Transverse colon (tissue), 4 donors: ENCODE measurements at regions not wholly inside any gene's neighbourhood (a gene's known extent, or its start where the extent isn't known, plus 50 kb on each side); places are given as distances from the start of the nearest gene placed in this dataset.

Source experiments
- DNase-seq: peaks from one replicate; pipeline ENCODE4 v3.0.0-alpha.2; 2019
- H3K27ac ChIP-seq, 4 donors: fragments of 200-600 bp; sonication (generic); 2 replicates each; pipeline ENCODE4 v1.5.1; 2016 to 2018; ENCODE audit warnings: inconsistent platforms in 4 of 4
- H3K27me3 ChIP-seq: fragments of 200-600 bp; sonication (generic); 2 replicates; pipeline ENCODE4 v1.5.1; 2017; ENCODE audit warnings: inconsistent platforms
- H3K36me3 ChIP-seq, 4 donors: fragments of 200-600 bp; sonication (generic); 2 replicates each; pipeline ENCODE4 v1.5.1; 2017 to 2019; ENCODE audit warnings: inconsistent platforms in 4 of 4
- H3K4me1 ChIP-seq, 4 donors: fragments of 200-600 bp; sonication (generic); 2 replicates each; pipeline ENCODE4 v1.5.1; 2017 to 2020; ENCODE audit warnings: inconsistent platforms in 4 of 4
- H3K4me3 ChIP-seq, 4 donors: fragments of 200-600 bp; sonication (generic); 1 replicate in 1 of 4; 2 replicates in 3 of 4; pipeline versions ENCODE4 v1.5.1 to v1.6.1; 2017 to 2019; ENCODE audit warnings: inconsistent platforms in 4 of 4
- H3K9me3 ChIP-seq, 2 donors: fragments of 200-600 bp; sonication (generic); 2 replicates each; pipeline ENCODE4 v1.5.1; 2017 to 2019; ENCODE audit warnings: inconsistent platforms in 2 of 2
- CTCF ChIP-seq, 5 experiments: fragments of 200-600 bp in 3 of 5; fragments of 450-650 bp in 2 of 5; sonication (generic) in 3 of 5; IDR thresholded peaks; 1 replicate in 2 of 5; 2 replicates in 3 of 5; pipeline ENCODE4 v1.5.1; 2016 to 2017; ENCODE audit warnings: antibody characterized with exemption in 5 of 5, inconsistent platforms in 3 of 5, mild to moderate bottlenecking in 2 of 5, moderate library complexity in 1 of 5
- EP300 ChIP-seq: sonication (generic); formaldehyde crosslinking; IDR thresholded peaks from one replicate; pipeline ENCODE4 v1.6.1; 2017; ENCODE audit warnings: antibody characterized with exemption, low read depth
- POLR2A ChIP-seq: fragments of 450-650 bp; IDR thresholded peaks from one replicate; pipeline ENCODE4 v1.6.1; 2016; ENCODE audit warnings: antibody characterized with exemption, mild to moderate bottlenecking, moderate library complexity
- POLR2AphosphoS5 ChIP-seq, 3 donors: sonication (generic); formaldehyde crosslinking; IDR thresholded peaks; one replicate each; pipeline ENCODE4 v1.6.1; 2016; ENCODE audit warnings: antibody characterized with exemption in 3 of 3
- WGBS, 2 donors: methylation state at CpG; one replicate each; pipeline ENCODE4 v1.1.5; 2018; ENCODE audit warnings: low coverage in 1 of 2; 5-methylcytosine and 5-hydroxymethylcytosine counted together
- in situ Hi-C, 4 donors: fragments of 200-750 bp; cut with MboI; loops; one replicate each; pipeline versions ENCODE4 v1.15.0 to v1.15.1; 2017; ENCODE audit warnings: low sequenced_read_pairs in 3 of 4, low pct_ligation_motif_present in 1 of 4, low pct_unique_long_range_greater_than_20kb in 1 of 4
- intact Hi-C: fragments of 100-400 bp; cut with DNase I; formaldehyde crosslinking; loops from one replicate; pipeline ENCODE4 v1.15.1; 2023; ENCODE audit warnings: low total_unique reads

GRCh38 chr2:118440404-118441098, 352.3 kb downstream of the INSIG2 start:
- intact Hi-C loops, result no loop called here
- H3K4me1 ChIP-seq, result no peaks in the 10 kb centered on the region
- H3K27me3 ChIP-seq, result peaks cover 3% of the 10 kb centered on the region
- DNase-seq, result no peak
- in situ Hi-C loops, result no loop called here
- no peaks in the 10 kb centered on the region for H3K36me3 ChIP-seq
- H3K9me3 ChIP-seq, result no peaks in the 10 kb centered on the region
- 39 to 45% methylated on average over 5 of the region's 5 CpGs for WGBS, 2 donors
- no peak overlapping the region for H3K4me3 ChIP-seq
- H3K27ac ChIP-seq, result no peak overlapping the region
- TF ChIP-seq EP300 (no peak), POLR2A (no peak), CTCF (IDR thresholded peaks at IDR 0.05) (no peak), POLR2AphosphoS5 (IDR thresholded peaks at IDR 0.05) (no peak)

GRCh38 chr2:118437501-118437900, 349.2 kb downstream of the INSIG2 start:
- TF ChIP-seq EP300, result no peak
- TF ChIP-seq POLR2AphosphoS5 (IDR thresholded peaks at IDR 0.05), result no peak
- TF ChIP-seq POLR2A, result no peak
- TF ChIP-seq CTCF (IDR thresholded peaks at IDR 0.05), result no peak
- intact Hi-C loops (no loop called here), in situ Hi-C loops (no loop called here)
- no peak for DNase-seq
- H3K4me1 ChIP-seq, result no peaks in the 10 kb centered on the region
- 74 to 78% methylated on average over 1 of the region's 1 CpG for WGBS, 2 donors
- H3K27ac ChIP-seq, result no peak overlapping the region
- H3K4me3 ChIP-seq, result no peak overlapping the region
- no peaks in the 10 kb centered on the region for H3K36me3 ChIP-seq
- H3K27me3 ChIP-seq, result peaks cover 3% of the 10 kb centered on the region
- H3K9me3 ChIP-seq, result no peaks in the 10 kb centered on the region

GRCh38 chr2:118431997-118432396, 343.7 kb downstream of the INSIG2 start:
- no peak overlapping the region for H3K27ac ChIP-seq
- in situ Hi-C loops, result no loop called here
- TF ChIP-seq POLR2AphosphoS5 (IDR thresholded peaks at IDR 0.05) (no peak), POLR2A (no peak), EP300 (no peak), CTCF (IDR thresholded peaks at IDR 0.05) (no peak)
- no peaks in the 10 kb centered on the region for H3K4me1 ChIP-seq
- no peaks in the 10 kb centered on the region for H3K27me3 ChIP-seq
- DNase-seq, result no peak
- no peaks in the 10 kb centered on the region for H3K36me3 ChIP-seq
- WGBS, 2 donors, result 79 to 87% methylated on average over 3 to 4 of the region's 4 CpGs
- H3K4me3 ChIP-seq, result no peak overlapping the region
- intact Hi-C loops, result no loop called here
- H3K9me3 ChIP-seq, result peaks cover 0 to 4% of the 10 kb centered on the region in 2 donors

GRCh38 chr2:118431586-118431985, 343.3 kb downstream of the INSIG2 start:
- no peak overlapping the region for H3K27ac ChIP-seq
- no peaks in the 10 kb centered on the region for H3K27me3 ChIP-seq
- H3K36me3 ChIP-seq, result no peaks in the 10 kb centered on the region
- intact Hi-C loops (no loop called here), in situ Hi-C loops (no loop called here)
- no peak overlapping the region for H3K4me3 ChIP-seq
- no peaks in the 10 kb centered on the region for H3K4me1 ChIP-seq
- TF ChIP-seq EP300 (no peak), CTCF (IDR thresholded peaks at IDR 0.05) (no peak), POLR2AphosphoS5 (IDR thresholded peaks at IDR 0.05) (no peak), POLR2A (no peak)
- no peak for DNase-seq
- WGBS, 2 donors, result 85 to 89% methylated on average over 6 of the region's 6 CpGs
- peaks cover 0 to 4% of the 10 kb centered on the region in 2 donors for H3K9me3 ChIP-seq
